ENCODE measurements at regions not wholly inside any gene's neighbourhood (a gene's known extent, or its start where the extent isn't known, plus 50 kb on each side); places are given as distances from the start of the nearest gene placed in this dataset.

- TF ChIP-seq, protein P1, sequence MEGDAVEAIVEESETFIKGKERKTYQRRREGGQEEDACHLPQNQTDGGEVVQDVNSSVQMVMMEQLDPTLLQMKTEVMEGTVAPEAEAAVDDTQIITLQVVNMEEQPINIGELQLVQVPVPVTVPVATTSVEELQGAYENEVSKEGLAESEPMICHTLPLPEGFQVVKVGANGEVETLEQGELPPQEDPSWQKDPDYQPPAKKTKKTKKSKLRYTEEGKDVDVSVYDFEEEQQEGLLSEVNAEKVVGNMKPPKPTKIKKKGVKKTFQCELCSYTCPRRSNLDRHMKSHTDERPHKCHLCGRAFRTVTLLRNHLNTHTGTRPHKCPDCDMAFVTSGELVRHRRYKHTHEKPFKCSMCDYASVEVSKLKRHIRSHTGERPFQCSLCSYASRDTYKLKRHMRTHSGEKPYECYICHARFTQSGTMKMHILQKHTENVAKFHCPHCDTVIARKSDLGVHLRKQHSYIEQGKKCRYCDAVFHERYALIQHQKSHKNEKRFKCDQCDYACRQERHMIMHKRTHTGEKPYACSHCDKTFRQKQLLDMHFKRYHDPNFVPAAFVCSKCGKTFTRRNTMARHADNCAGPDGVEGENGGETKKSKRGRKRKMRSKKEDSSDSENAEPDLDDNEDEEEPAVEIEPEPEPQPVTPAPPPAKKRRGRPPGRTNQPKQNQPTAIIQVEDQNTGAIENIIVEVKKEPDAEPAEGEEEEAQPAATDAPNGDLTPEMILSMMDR (IDR thresholded peaks at IDR 0.05; ENCODE audit: extremely low read depth in 1 of 2, insufficient read depth in 1 of 2, low read depth in 1 of 2, low read length in 2 of 2): no peak
- TF ChIP-seq MYC (IDR thresholded peaks at IDR 0.05; ENCODE audit: low read depth, low read length) (no peak), POLR2A (IDR thresholded peaks at IDR 0.05; ENCODE audit: low read depth, low read length) (no peak)
- Histone ChIP-seq H3K79me2 (ENCODE audit: control insufficient read depth, insufficient read depth, low read length) (no peaks in the 10 kb centered on the region), H3K36me3 (ENCODE audit: control insufficient read depth in 2 of 2, extremely low read depth in 1 of 2, insufficient read depth in 2 of 2, low read length in 2 of 2) (no peaks in the 10 kb centered on the region), H3K9me1 (replicated peaks; ENCODE audit: control insufficient read depth, extremely low read depth, insufficient read depth, low read length) (no peaks in the 10 kb centered on the region), H3K9ac (replicated peaks; ENCODE audit: extremely low read depth, insufficient read depth, low read length) (no peak overlapping the region), H3K4me3 (replicated peaks in 1 of 3; ENCODE audit: insufficient read depth in 1 of 3, low read depth in 1 of 3, low read length in 3 of 3) (no peak overlapping the region), H3K9me3 (replicated peaks; ENCODE audit: control insufficient read depth, insufficient read depth, low read length) (peaks cover 8% of the 10 kb centered on the region), H2AFZ (ENCODE audit: low read depth, low read length) (no peak overlapping the region), H3K27ac (ENCODE audit: insufficient read depth, low read depth, low read length) (no peak overlapping the region), H3K4me2 (ENCODE audit: insufficient read depth, low read length) (no peak overlapping the region), H3K4me1 (ENCODE audit: control insufficient read depth, extremely low read depth, insufficient read depth, low read length) (no peaks in the 10 kb centered on the region), H3K27me3 (ENCODE audit: control insufficient read depth in 2 of 2, insufficient read depth in 2 of 2, low read length in 2 of 2) (no peaks in the 10 kb centered on the region), H4K20me1 (replicated peaks; ENCODE audit: control insufficient read depth, extremely low read depth, insufficient read depth, low read length) (no peaks in the 10 kb centered on the region)
- intact Hi-C loops (cut with micrococcal nuclease) (no loop called here), dilution Hi-C loops (cut with MboI; ENCODE audit: extremely low pct_ligation_motif_present, low sequenced_read_pairs) (no loop called here)
- ChIA-PET CTCF (interaction anchor here (0.9 kb wide), 1 partner anchor 10 kb away, joined by 3 read pairs; no protein-coding TSS in a partner anchor), POLR2A (no interaction called here)
- no TSS peak for BruUV-seq (replicated peaks)
- DNase-seq (ENCODE audit: low read depth, low spot score): no peak
- FAIRE-seq: no peak
Measured at GRCh38 chr12:125755512-125755911, 690.3 kb downstream of the AACS start.

DNA sequence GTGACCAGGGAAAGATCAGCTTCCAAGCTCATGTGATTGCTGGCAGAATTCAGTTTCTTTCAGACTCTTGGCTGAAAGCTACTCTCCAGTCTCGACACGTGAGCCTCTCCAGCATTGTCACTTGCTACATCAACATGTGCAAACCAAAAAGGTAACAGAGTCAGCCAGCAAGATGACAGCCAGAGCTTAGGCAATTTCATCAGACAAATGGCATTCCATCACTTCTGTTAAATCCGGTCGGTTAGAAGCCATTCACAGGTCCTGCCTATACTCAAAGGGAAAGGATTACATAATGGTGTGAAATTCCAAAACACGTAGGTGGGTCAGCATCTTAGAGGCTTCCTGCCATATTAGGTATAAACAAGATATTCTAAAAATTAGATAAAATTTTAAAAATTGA is 700.9 kb downstream of the AACS start:
- BruUV-seq (replicated peaks): no TSS peak
- Histone ChIP-seq H3K9ac (replicated peaks; ENCODE audit: extremely low read depth, insufficient read depth, low read length) (no peak overlapping the region), H3K4me2 (ENCODE audit: insufficient read depth, low read length) (no peak overlapping the region), H3K9me3 (replicated peaks; ENCODE audit: control insufficient read depth, insufficient read depth, low read length) (peaks cover 2% of the 10 kb centered on the region), H3K27ac (ENCODE audit: insufficient read depth, low read depth, low read length) (no peak overlapping the region), H2AFZ (ENCODE audit: low read depth, low read length) (no peak overlapping the region), H3K36me3 (ENCODE audit: control insufficient read depth in 2 of 2, extremely low read depth in 1 of 2, insufficient read depth in 2 of 2, low read length in 2 of 2) (no peaks in the 10 kb centered on the region), H4K20me1 (replicated peaks; ENCODE audit: control insufficient read depth, extremely low read depth, insufficient read depth, low read length) (no peaks in the 10 kb centered on the region), H3K79me2 (ENCODE audit: control insufficient read depth, insufficient read depth, low read length) (no peaks in the 10 kb centered on the region), H3K9me1 (replicated peaks; ENCODE audit: control insufficient read depth, extremely low read depth, insufficient read depth, low read length) (no peaks in the 10 kb centered on the region), H3K27me3 (ENCODE audit: control insufficient read depth in 2 of 2, insufficient read depth in 2 of 2, low read length in 2 of 2) (no peaks in the 10 kb centered on the region), H3K4me1 (ENCODE audit: control insufficient read depth, extremely low read depth, insufficient read depth, low read length) (no peaks in the 10 kb centered on the region), H3K4me3 (replicated peaks in 1 of 3; ENCODE audit: insufficient read depth in 1 of 3, low read depth in 1 of 3, low read length in 3 of 3) (no peak overlapping the region)
- FAIRE-seq (no peak), DNase-seq (ENCODE audit: low read depth, low spot score) (no peak)
- dilution Hi-C loops (cut with MboI; ENCODE audit: extremely low pct_ligation_motif_present, low sequenced_read_pairs) (no loop called here), intact Hi-C loops (cut with micrococcal nuclease) (no loop called here)
- TF ChIP-seq GATA2 (IDR thresholded peaks at IDR 0.05; ENCODE audit: insufficient read depth, insufficient read length, low read depth, low read length) (no peak), MAX (IDR thresholded peaks at IDR 0.05; ENCODE audit: insufficient read depth, insufficient read length) (no peak), EZH2 (IDR thresholded peaks at IDR 0.05; ENCODE audit: borderline replicate concordance, low read depth, low read length, severe bottlenecking) (no peak), POLR2AphosphoS5 (IDR thresholded peaks at IDR 0.05; ENCODE audit: insufficient read depth, low read depth, low read length) (no peak), MYC (IDR thresholded peaks at IDR 0.05; ENCODE audit: low read depth, low read length) (no peak), JUN (IDR thresholded peaks at IDR 0.05; ENCODE audit: borderline replicate concordance, insufficient read depth, insufficient read length, low read depth) (no peak)
- ChIA-PET CTCF (no interaction called here), POLR2A (no interaction called here)

All from endothelial cell of umbilical vein (primary cell).